Bronchial epithelial cell (primary cell): ENCODE measurements at regions not wholly inside any gene's neighbourhood (a gene's known extent, or its start where the extent isn't known, plus 50 kb on each side); places are given as distances from the start of the nearest gene placed in this dataset.

Source experiments
- DNase-seq: peaks from one replicate; pipeline ENCODE4 v3.0.0-alpha.2; 2010; ENCODE audit warnings: low read depth
- FAIRE-seq: peaks from 2 replicates; lab custom pipeline; 2011; peaks lifted over from hg19 to GRCh38; lab: Jason Lieb, UNC
- H3K27me3 ChIP-seq: 2 replicates; pipeline ENCODE4 v1.5.1; 2011; ENCODE audit warnings: low read length; ENCODE audit not compliant: control insufficient read depth, insufficient read depth
- H3K36me3 ChIP-seq: 2 replicates; pipeline ENCODE4 v1.5.1; 2011; ENCODE audit warnings: low read length; ENCODE audit not compliant: control insufficient read depth, insufficient read depth
- H3K4me3 ChIP-seq: 2 replicates; pipeline ENCODE4 v1.5.1; 2011; ENCODE audit warnings: mild to moderate bottlenecking, low read depth, low read length, control low read depth
- TF ChIP-seq, protein P1 (sequence below): IDR thresholded peaks from 2 replicates; pipeline ENCODE4 v1.5.1; 2011; ENCODE audit warnings: mild to moderate bottlenecking, moderate library complexity, low read length, control low read depth, inconsistent platforms; ENCODE audit not compliant: insufficient read depth, severe bottlenecking

GRCh38 chr13:55617241-55617640 lies 1523.5 kb upstream of the PRR20A start:
- DNase-seq (no peak), FAIRE-seq (no peak)
- no peaks in the 10 kb centered on the region for H3K27me3 ChIP-seq
- TF ChIP-seq, protein P1, sequence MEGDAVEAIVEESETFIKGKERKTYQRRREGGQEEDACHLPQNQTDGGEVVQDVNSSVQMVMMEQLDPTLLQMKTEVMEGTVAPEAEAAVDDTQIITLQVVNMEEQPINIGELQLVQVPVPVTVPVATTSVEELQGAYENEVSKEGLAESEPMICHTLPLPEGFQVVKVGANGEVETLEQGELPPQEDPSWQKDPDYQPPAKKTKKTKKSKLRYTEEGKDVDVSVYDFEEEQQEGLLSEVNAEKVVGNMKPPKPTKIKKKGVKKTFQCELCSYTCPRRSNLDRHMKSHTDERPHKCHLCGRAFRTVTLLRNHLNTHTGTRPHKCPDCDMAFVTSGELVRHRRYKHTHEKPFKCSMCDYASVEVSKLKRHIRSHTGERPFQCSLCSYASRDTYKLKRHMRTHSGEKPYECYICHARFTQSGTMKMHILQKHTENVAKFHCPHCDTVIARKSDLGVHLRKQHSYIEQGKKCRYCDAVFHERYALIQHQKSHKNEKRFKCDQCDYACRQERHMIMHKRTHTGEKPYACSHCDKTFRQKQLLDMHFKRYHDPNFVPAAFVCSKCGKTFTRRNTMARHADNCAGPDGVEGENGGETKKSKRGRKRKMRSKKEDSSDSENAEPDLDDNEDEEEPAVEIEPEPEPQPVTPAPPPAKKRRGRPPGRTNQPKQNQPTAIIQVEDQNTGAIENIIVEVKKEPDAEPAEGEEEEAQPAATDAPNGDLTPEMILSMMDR = no peak
- no peaks in the 10 kb centered on the region for H3K36me3 ChIP-seq
- H3K4me3 ChIP-seq = no peak overlapping the region

DNA sequence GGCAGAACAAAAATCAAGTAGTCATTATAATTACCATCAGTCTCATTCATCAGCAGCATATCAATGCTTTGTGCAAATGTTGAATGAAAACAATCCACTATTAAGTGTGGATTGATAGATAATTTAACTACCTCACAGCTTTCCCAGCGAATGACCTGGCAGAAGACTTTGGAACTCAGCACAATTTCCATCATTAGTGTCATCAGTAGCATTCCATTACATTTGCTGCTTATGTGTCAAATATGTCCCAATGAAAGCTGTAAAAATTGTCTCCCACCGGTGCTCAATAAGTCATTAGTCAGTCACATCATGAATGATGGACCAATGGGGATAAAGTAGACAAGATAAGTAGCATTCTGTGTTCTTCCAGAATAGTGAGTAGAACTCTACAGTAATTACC lies 1513.5 kb upstream of the PRR20A start:
- DNase-seq (no peak), FAIRE-seq (no peak)
- Histone ChIP-seq H3K27me3 (no peaks in the 10 kb centered on the region), H3K4me3 (no peak overlapping the region), H3K36me3 (no peaks in the 10 kb centered on the region)
- TF ChIP-seq, protein P1 = no peak

DNA sequence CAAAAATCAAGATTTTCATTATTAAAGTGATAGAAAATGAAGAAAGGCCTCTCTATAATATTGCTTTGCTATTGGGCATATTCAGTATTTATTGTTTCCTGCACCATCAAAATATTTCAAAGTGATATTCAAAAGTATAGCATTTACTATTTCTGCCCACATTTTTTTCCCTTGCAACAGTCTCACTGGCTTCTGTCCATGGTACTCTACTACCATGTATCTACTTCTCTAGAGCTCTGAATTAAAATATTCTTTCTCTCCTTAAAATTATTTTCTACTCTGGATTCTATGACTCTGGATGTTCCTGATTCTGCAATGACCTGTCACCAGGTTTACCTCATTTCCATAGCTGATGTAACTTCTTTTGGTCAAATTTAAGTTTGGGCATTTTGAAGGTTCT lies 1508.3 kb upstream of the PRR20A start:
- FAIRE-seq = no peak
- TF ChIP-seq, protein P1 = no peak

GRCh38 chr13:55649485-55649884 lies 1491.2 kb upstream of the PRR20A start:
- no peak for FAIRE-seq
- H3K36me3 ChIP-seq = no peaks in the 10 kb centered on the region
- DNase-seq = no peak
- TF ChIP-seq, protein P1 = no peak
- no peaks in the 10 kb centered on the region for H3K27me3 ChIP-seq
- no peak overlapping the region for H3K4me3 ChIP-seq

More for the DNA sequence above, 1508.3 kb upstream of the PRR20A start:
- no peak for DNase-seq
- Histone ChIP-seq H3K36me3 (no peaks in the 10 kb centered on the region), H3K4me3 (no peak overlapping the region), H3K27me3 (no peaks in the 10 kb centered on the region)

DNA sequence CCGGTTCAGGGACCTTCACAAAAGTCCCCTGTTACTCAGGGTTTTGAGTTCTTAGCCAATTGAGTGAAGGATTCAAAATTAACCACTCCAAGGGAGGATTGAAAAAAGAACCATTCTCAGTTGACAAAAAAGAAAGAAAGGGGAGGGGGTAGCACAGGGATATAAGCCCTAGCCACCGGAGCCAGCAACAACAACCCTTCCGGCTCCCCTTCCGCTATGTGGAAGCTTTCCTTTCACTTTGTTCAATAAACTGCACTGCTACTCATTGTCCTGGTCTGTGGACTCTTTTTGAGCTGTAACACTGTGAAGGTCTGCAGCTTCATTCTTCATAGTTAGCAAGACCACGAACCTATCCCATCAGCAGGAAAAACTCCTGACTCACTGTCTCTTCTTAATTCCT lies 1488.1 kb upstream of the PRR20A start:
- Histone ChIP-seq H3K27me3 (no peaks in the 10 kb centered on the region), H3K36me3 (no peaks in the 10 kb centered on the region), H3K4me3 (no peak overlapping the region)
- no peak for FAIRE-seq
- TF ChIP-seq, protein P1 = no peak
- DNase-seq = no peak

GRCh38 chr13:55653497-55653896 lies 1487.2 kb upstream of the PRR20A start:
- no peak for DNase-seq
- H3K27me3 ChIP-seq = no peaks in the 10 kb centered on the region
- TF ChIP-seq, protein P1 = no peak

More at GRCh38 chr13:55653497-55653896, 1487.2 kb upstream of the PRR20A start:
- FAIRE-seq = no peak
- H3K36me3 ChIP-seq = no peaks in the 10 kb centered on the region
- H3K4me3 ChIP-seq = no peak overlapping the region
